ENCODE measurements at regions not wholly inside any gene's neighbourhood (a gene's known extent, or its start where the extent isn't known, plus 50 kb on each side); places are given as distances from the start of the nearest gene placed in this dataset.

GRCh38 chr18:27854631-27855030 lies 322.3 kb downstream of the CDH2 start:
- ChIA-PET CTCF (no interaction called here), POLR2A (ENCODE audit: unreplicated experiment) (no interaction called here)
- H3K9me2 ChIP-seq (ENCODE audit: insufficient read depth), result no peaks in the 10 kb centered on the region
- H3K36me3 ChIP-seq (ENCODE audit: low read depth), result no peaks in the 10 kb centered on the region
- no peak for TF ChIP-seq EZH2 (IDR thresholded peaks at IDR 0.05; ENCODE audit: low read depth)
- TF ChIP-seq, protein P1, sequence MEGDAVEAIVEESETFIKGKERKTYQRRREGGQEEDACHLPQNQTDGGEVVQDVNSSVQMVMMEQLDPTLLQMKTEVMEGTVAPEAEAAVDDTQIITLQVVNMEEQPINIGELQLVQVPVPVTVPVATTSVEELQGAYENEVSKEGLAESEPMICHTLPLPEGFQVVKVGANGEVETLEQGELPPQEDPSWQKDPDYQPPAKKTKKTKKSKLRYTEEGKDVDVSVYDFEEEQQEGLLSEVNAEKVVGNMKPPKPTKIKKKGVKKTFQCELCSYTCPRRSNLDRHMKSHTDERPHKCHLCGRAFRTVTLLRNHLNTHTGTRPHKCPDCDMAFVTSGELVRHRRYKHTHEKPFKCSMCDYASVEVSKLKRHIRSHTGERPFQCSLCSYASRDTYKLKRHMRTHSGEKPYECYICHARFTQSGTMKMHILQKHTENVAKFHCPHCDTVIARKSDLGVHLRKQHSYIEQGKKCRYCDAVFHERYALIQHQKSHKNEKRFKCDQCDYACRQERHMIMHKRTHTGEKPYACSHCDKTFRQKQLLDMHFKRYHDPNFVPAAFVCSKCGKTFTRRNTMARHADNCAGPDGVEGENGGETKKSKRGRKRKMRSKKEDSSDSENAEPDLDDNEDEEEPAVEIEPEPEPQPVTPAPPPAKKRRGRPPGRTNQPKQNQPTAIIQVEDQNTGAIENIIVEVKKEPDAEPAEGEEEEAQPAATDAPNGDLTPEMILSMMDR (conservative IDR thresholded peaks at IDR 0.05), result no peak
- no peak overlapping the region for H3K4me2 ChIP-seq
- H3K4me3 ChIP-seq, result no peak overlapping the region
- intact Hi-C loops (cut with micrococcal nuclease; ENCODE audit: unreplicated experiment), result no loop called here
- no peaks in the 10 kb centered on the region for H3K27me3 ChIP-seq (ENCODE audit: insufficient read depth, low read depth)
- no TSS peak for BruUV-seq (replicated peaks)
- H3K27ac ChIP-seq, result no peak overlapping the region
- H3K4me1 ChIP-seq (replicated peaks; ENCODE audit: insufficient read depth), result no peaks in the 10 kb centered on the region
- no peak for DNase-seq
- H2AFZ ChIP-seq, result no peak overlapping the region
- no peaks in the 10 kb centered on the region for H3K79me2 ChIP-seq (ENCODE audit: low read depth)
- H3F3A ChIP-seq (ENCODE audit: insufficient read depth, low read depth), result no peaks in the 10 kb centered on the region
- H4K20me1 ChIP-seq (ENCODE audit: insufficient read depth), result no peaks in the 10 kb centered on the region
- no peaks in the 10 kb centered on the region for H3K9me3 ChIP-seq (ENCODE audit: insufficient read depth, low read depth)

GRCh38 chr18:27848336-27848735 lies 328.6 kb downstream of the CDH2 start:
- TF ChIP-seq, protein P1 (conservative IDR thresholded peaks at IDR 0.05), result no peak
- TF ChIP-seq EZH2 (IDR thresholded peaks at IDR 0.05; ENCODE audit: low read depth), result no peak
- Histone ChIP-seq H3K4me2 (no peak overlapping the region), H3K36me3 (ENCODE audit: low read depth) (no peaks in the 10 kb centered on the region), H2AFZ (no peak overlapping the region), H3K4me3 (no peak overlapping the region), H3F3A (ENCODE audit: insufficient read depth, low read depth) (no peaks in the 10 kb centered on the region), H3K79me2 (ENCODE audit: low read depth) (no peaks in the 10 kb centered on the region), H3K27me3 (ENCODE audit: insufficient read depth, low read depth) (no peaks in the 10 kb centered on the region), H3K9me2 (ENCODE audit: insufficient read depth) (no peaks in the 10 kb centered on the region), H3K9me3 (ENCODE audit: insufficient read depth, low read depth) (no peaks in the 10 kb centered on the region), H3K27ac (no peak overlapping the region), H3K4me1 (replicated peaks; ENCODE audit: insufficient read depth) (no peaks in the 10 kb centered on the region), H4K20me1 (ENCODE audit: insufficient read depth) (no peaks in the 10 kb centered on the region)
- no TSS peak for BruUV-seq (replicated peaks)
- DNase-seq, result no peak
- ChIA-PET CTCF (no interaction called here), POLR2A (ENCODE audit: unreplicated experiment) (no interaction called here)
- intact Hi-C loops (cut with micrococcal nuclease; ENCODE audit: unreplicated experiment), result no loop called here

GRCh38 chr18:27847412-27847811 lies 329.5 kb downstream of the CDH2 start:
- Histone ChIP-seq H3K36me3 (ENCODE audit: low read depth) (no peaks in the 10 kb centered on the region), H3K4me3 (no peak overlapping the region), H3K79me2 (ENCODE audit: low read depth) (no peaks in the 10 kb centered on the region), H3K4me1 (replicated peaks; ENCODE audit: insufficient read depth) (no peaks in the 10 kb centered on the region), H3F3A (ENCODE audit: insufficient read depth, low read depth) (no peaks in the 10 kb centered on the region), H3K9me2 (ENCODE audit: insufficient read depth) (no peaks in the 10 kb centered on the region), H3K27ac (no peak overlapping the region), H3K4me2 (no peak overlapping the region), H2AFZ (no peak overlapping the region), H4K20me1 (ENCODE audit: insufficient read depth) (no peaks in the 10 kb centered on the region), H3K27me3 (ENCODE audit: insufficient read depth, low read depth) (no peaks in the 10 kb centered on the region), H3K9me3 (ENCODE audit: insufficient read depth, low read depth) (no peaks in the 10 kb centered on the region)
- POLR2A ChIA-PET (ENCODE audit: unreplicated experiment), result interaction anchor here (0.7 kb wide), 1 partner anchor 407 kb away, joined by 6 read pairs; no protein-coding TSS in a partner anchor
- no TSS peak for BruUV-seq (replicated peaks)
- DNase-seq, result no peak
- intact Hi-C loops (cut with micrococcal nuclease; ENCODE audit: unreplicated experiment), result no loop called here
- TF ChIP-seq EZH2 (IDR thresholded peaks at IDR 0.05; ENCODE audit: low read depth), result no peak
- TF ChIP-seq, protein P1 (conservative IDR thresholded peaks at IDR 0.05), result no peak
- CTCF ChIA-PET, result no interaction called here

Measured in PC-9 (cell line).